ENCODE measurements at regions not wholly inside any gene's neighbourhood (a gene's known extent, or its start where the extent isn't known, plus 50 kb on each side); places are given as distances from the start of the nearest gene placed in this dataset.

GRCh38 chr7:152949790-152950189 is 190.2 kb downstream of the ACTR3B start:
- TF ChIP-seq CTCF (IDR thresholded peaks at IDR 0.05; ENCODE audit: low read depth, low read length): no peak
- TF ChIP-seq EZH2phosphoT487 (IDR thresholded peaks at IDR 0.05; ENCODE audit: low read depth): no peak
